Fibroblast of lung (primary cell): ENCODE measurements at regions not wholly inside any gene's neighbourhood (a gene's known extent, or its start where the extent isn't known, plus 50 kb on each side); places are given as distances from the start of the nearest gene placed in this dataset.

Experiments used
- CTCF ChIP-seq, 2 donors: IDR thresholded peaks in 1 of 2; conservative IDR thresholded peaks in 1 of 2; 1 replicate in 1 of 2; 2 replicates in 1 of 2; pipeline ENCODE4 v1.5.1; 2011 to 2012; ENCODE audit warnings: low read length in 2 of 2, control low read depth in 1 of 2, inconsistent platforms in 1 of 2, low read depth in 1 of 2, mild to moderate bottlenecking in 1 of 2
- EZH2 ChIP-seq: IDR thresholded peaks from 2 replicates; pipeline ENCODE4 v1.5.1; 2012; ENCODE audit warnings: low read length, control low read depth, mild to moderate bottlenecking; ENCODE audit errors: missing control alignments

- no peak for TF ChIP-seq CTCF (conservative IDR thresholded peaks at IDR 0.05 in 1 of 2, IDR thresholded peaks at IDR 0.05 in 1 of 2; ENCODE audit: low read depth in 1 of 2, low read length in 2 of 2)
- no peak for TF ChIP-seq EZH2
These were observed 71.4 kb upstream of the SNX9 start for GRCh38 chr6:157751547-157752200.
